Keratinocyte (primary cell): ENCODE measurements at regions not wholly inside any gene's neighbourhood (a gene's known extent, or its start where the extent isn't known, plus 50 kb on each side); places are given as distances from the start of the nearest gene placed in this dataset.

Source experiments
- EZH2 ChIP-seq: IDR thresholded peaks from one replicate; pipeline ENCODE4 v1.6.1; 2012; ENCODE audit warnings: inconsistent platforms, mild to moderate bottlenecking, low read length, moderate library complexity
- TF ChIP-seq, protein P1 (sequence below), 3 experiments: IDR thresholded peaks in 1 of 3; conservative IDR thresholded peaks in 1 of 3; optimal IDR thresholded peaks in 1 of 3; 2 replicates in 2 of 3; 3 replicates in 1 of 3; pipeline versions ENCODE3 to v1.5.1; 2011; ENCODE audit warnings: low read length in 3 of 3, mild to moderate bottlenecking in 3 of 3, moderate library complexity in 2 of 3, control low read depth in 1 of 3, inconsistent platforms in 1 of 3; ENCODE audit not compliant: insufficient read depth in 2 of 3; ENCODE audit errors: extremely low read depth in 1 of 3

- TF ChIP-seq, protein P1, sequence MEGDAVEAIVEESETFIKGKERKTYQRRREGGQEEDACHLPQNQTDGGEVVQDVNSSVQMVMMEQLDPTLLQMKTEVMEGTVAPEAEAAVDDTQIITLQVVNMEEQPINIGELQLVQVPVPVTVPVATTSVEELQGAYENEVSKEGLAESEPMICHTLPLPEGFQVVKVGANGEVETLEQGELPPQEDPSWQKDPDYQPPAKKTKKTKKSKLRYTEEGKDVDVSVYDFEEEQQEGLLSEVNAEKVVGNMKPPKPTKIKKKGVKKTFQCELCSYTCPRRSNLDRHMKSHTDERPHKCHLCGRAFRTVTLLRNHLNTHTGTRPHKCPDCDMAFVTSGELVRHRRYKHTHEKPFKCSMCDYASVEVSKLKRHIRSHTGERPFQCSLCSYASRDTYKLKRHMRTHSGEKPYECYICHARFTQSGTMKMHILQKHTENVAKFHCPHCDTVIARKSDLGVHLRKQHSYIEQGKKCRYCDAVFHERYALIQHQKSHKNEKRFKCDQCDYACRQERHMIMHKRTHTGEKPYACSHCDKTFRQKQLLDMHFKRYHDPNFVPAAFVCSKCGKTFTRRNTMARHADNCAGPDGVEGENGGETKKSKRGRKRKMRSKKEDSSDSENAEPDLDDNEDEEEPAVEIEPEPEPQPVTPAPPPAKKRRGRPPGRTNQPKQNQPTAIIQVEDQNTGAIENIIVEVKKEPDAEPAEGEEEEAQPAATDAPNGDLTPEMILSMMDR (optimal IDR thresholded peaks at IDR 0.05 in 1 of 3, IDR thresholded peaks at IDR 0.05 in 1 of 3, conservative IDR thresholded peaks at IDR 0.05 in 1 of 3; ENCODE audit: extremely low read depth in 1 of 3, insufficient read depth in 2 of 3, low read length in 3 of 3), result no peak
- no peak for TF ChIP-seq EZH2
These were observed 222.4 kb upstream of the B3GALT2 start for GRCh38 chr1:193408782-193409293.
